ENCODE measurements at regions not wholly inside any gene's neighbourhood (a gene's known extent, or its start where the extent isn't known, plus 50 kb on each side); places are given as distances from the start of the nearest gene placed in this dataset.

- TF ChIP-seq POLR2AphosphoS5 (IDR thresholded peaks at IDR 0.05; ENCODE audit: low read depth, low read length) (no peak), TAF1 (IDR thresholded peaks at IDR 0.05; ENCODE audit: borderline replicate concordance, insufficient read depth, low read length) (no peak)
These were observed 65.4 kb upstream of the RFC3 start for GRCh38 chr13:33752597-33752996.
